ENCODE measurements at regions not wholly inside any gene's neighbourhood (a gene's known extent, or its start where the extent isn't known, plus 50 kb on each side); places are given as distances from the start of the nearest gene placed in this dataset.
"Not testable (repeated sequence)": the region's sequence is repeated elsewhere in the genome, so short reads cannot be mapped to it uniquely, and the experiment has no call there.

DNA sequence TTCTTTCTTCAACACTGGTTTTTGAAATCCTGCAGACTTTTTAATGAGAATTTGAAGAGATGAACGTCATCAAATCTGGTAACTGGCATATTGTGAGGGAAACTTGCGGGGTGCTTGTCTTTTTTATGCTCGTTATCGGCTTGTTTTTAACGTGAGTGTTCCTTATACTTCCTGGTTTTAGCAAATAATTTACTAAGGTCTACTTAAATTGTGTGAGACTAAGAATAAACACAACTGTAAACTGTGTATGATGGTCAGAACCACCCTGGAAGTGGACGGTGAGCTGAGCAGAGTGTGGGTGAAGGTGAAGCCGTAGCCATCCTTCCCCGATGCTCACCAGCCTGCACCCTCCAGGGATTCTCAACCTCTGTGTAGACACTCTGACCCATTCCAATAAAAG lies 82.3 kb upstream of the CDC42EP3 start:
- intact Hi-C loops (cut with DNase I) = no loop called here
- 86% methylated on average over 8 of the region's 8 CpGs for WGBS
- no peaks in the 10 kb centered on the region for H3K27me3 ChIP-seq (replicated peaks; ENCODE audit: insufficient read depth)
- H3K4me3 ChIP-seq = no peak overlapping the region
- DNase-seq (ENCODE audit: low spot score) = no peak
- no peaks in the 10 kb centered on the region for H3K36me3 ChIP-seq
- H3K27ac ChIP-seq = no peak overlapping the region
- TF ChIP-seq, protein P1, sequence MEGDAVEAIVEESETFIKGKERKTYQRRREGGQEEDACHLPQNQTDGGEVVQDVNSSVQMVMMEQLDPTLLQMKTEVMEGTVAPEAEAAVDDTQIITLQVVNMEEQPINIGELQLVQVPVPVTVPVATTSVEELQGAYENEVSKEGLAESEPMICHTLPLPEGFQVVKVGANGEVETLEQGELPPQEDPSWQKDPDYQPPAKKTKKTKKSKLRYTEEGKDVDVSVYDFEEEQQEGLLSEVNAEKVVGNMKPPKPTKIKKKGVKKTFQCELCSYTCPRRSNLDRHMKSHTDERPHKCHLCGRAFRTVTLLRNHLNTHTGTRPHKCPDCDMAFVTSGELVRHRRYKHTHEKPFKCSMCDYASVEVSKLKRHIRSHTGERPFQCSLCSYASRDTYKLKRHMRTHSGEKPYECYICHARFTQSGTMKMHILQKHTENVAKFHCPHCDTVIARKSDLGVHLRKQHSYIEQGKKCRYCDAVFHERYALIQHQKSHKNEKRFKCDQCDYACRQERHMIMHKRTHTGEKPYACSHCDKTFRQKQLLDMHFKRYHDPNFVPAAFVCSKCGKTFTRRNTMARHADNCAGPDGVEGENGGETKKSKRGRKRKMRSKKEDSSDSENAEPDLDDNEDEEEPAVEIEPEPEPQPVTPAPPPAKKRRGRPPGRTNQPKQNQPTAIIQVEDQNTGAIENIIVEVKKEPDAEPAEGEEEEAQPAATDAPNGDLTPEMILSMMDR (IDR thresholded peaks at IDR 0.05) = no peak
- no peak for TF ChIP-seq POLR2AphosphoS5 (IDR thresholded peaks at IDR 0.05)
- no peak for TF ChIP-seq POLR2A (IDR thresholded peaks at IDR 0.05)
- H3K4me1 ChIP-seq (replicated peaks) = no peaks in the 10 kb centered on the region
- no peaks in the 10 kb centered on the region for H3K9me3 ChIP-seq

DNA sequence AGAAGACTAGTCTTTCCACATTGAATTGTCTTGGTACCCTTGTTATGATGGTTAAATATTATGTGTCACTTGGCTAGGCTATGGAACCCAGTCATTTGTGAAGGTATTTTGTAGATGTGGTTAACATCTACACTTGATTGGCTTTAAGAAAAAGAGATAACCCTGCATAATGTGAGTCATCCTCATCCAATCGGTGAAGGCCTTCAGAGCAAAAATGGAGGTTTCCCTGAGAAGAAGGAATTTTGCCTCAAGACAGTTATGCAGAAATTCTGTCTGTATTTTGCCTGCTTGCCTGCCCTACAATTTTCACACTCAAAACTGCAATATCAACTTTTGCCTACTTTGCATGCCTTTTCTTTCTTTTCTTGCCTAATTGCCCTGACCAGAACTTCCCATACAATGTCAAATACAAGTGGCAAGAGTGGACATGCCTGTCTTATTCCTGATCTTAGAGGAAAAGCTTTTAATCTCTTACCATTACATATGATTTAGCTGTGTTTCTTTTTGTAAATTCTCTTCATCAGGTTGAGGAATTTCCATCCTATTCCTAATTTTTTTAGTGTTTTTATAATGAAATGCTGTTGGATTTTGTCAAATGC lies 84.6 kb upstream of the CDC42EP3 start:
- H3K36me3 ChIP-seq; intact Hi-C loops (cut with DNase I); H3K9me3 ChIP-seq; DNase-seq (ENCODE audit: low spot score); H3K4me1 ChIP-seq (replicated peaks); H3K27me3 ChIP-seq (replicated peaks; ENCODE audit: insufficient read depth); H3K27ac ChIP-seq; H3K4me3 ChIP-seq: not testable (repeated sequence)
- 90% methylated on average over 1 of the region's 1 CpG for WGBS

GRCh38 chr2:37757456-37757855 lies 86.0 kb upstream of the CDC42EP3 start:
- H3K27ac ChIP-seq; H3K36me3 ChIP-seq; H3K4me1 ChIP-seq (replicated peaks); H3K27me3 ChIP-seq (replicated peaks; ENCODE audit: insufficient read depth); intact Hi-C loops (cut with DNase I); H3K4me3 ChIP-seq; DNase-seq (ENCODE audit: low spot score); H3K9me3 ChIP-seq: not testable (repeated sequence)

GRCh38 chr2:37758141-37758601 lies 86.7 kb upstream of the CDC42EP3 start:
- H3K4me3 ChIP-seq; H3K27ac ChIP-seq; DNase-seq (ENCODE audit: low spot score); H3K9me3 ChIP-seq; H3K27me3 ChIP-seq (replicated peaks; ENCODE audit: insufficient read depth); H3K36me3 ChIP-seq; H3K4me1 ChIP-seq (replicated peaks); intact Hi-C loops (cut with DNase I): not testable (repeated sequence)
- WGBS = 70% methylated on average over 1 of the region's 1 CpG

- 100% methylated on average over 1 of the region's 1 CpG for WGBS
- H3K27me3 ChIP-seq (replicated peaks; ENCODE audit: insufficient read depth); H3K9me3 ChIP-seq; H3K4me1 ChIP-seq (replicated peaks); intact Hi-C loops (cut with DNase I); H3K36me3 ChIP-seq; DNase-seq (ENCODE audit: low spot score); H3K27ac ChIP-seq; H3K4me3 ChIP-seq: not testable (repeated sequence)
Measured at GRCh38 chr2:37759989-37760388, 88.5 kb upstream of the CDC42EP3 start.

DNA sequence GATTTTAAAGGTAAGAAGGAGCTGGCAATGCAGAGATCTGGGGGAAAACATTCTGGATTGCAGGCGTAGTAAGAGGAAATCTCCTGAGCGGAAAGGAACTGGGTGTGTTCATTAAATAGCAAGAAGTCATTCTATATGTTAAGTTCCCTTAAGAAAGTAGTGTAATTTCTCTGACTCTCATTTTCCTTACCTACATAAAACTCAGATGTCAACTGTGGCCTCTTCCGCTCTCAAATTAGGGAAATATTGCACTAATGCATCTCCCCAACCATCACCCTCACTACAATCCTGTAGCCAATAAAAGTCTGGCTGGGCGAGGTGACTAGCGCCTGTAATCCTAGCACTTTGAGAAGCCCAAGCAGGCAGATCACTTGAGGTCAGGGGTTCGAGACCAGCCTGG lies 89.0 kb upstream of the CDC42EP3 start:
- TF ChIP-seq POLR2AphosphoS5 (IDR thresholded peaks at IDR 0.05) (no peak), POLR2A (IDR thresholded peaks at IDR 0.05) (no peak)
- TF ChIP-seq, protein P1 (IDR thresholded peaks at IDR 0.05) = no peak
- intact Hi-C loops (cut with DNase I) = no loop called here
- Histone ChIP-seq H3K27me3 (replicated peaks; ENCODE audit: insufficient read depth) (no peaks in the 10 kb centered on the region), H3K4me1 (replicated peaks) (no peaks in the 10 kb centered on the region), H3K4me3 (no peak overlapping the region), H3K27ac (no peak overlapping the region), H3K9me3 (no peaks in the 10 kb centered on the region), H3K36me3 (no peaks in the 10 kb centered on the region)
- no peak for DNase-seq (ENCODE audit: low spot score)
- WGBS = 94% methylated on average over 6 of the region's 6 CpGs

DNA sequence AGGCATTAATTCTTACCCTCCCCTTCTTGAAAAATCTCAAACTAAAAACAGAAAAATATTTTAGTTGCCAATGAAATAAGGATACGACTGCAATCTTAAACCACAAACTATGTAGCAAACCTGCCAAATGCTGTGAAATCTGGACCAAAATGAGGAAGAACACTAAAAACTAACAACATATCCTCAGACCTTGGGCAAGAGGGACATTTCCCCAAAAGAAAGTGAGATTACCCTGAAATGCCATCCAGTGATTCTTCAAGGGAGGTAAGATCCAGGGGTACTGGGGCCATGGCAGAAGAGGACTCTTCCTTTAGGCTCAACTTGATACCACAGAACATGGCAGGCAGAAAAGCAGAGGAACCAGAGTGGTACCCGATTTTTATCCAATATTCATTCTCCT lies 90.8 kb upstream of the CDC42EP3 start:
- intact Hi-C loops (cut with DNase I); DNase-seq (ENCODE audit: low spot score); H3K27me3 ChIP-seq (replicated peaks; ENCODE audit: insufficient read depth); H3K4me1 ChIP-seq (replicated peaks); H3K9me3 ChIP-seq; H3K36me3 ChIP-seq; H3K27ac ChIP-seq; H3K4me3 ChIP-seq: not testable (repeated sequence)
- WGBS = 69% methylated on average over 2 of the region's 2 CpGs

All from prostate gland (tissue), 2 donors.